Epithelial cell of proximal tubule (primary cell): ENCODE measurements at regions not wholly inside any gene's neighbourhood (a gene's known extent, or its start where the extent isn't known, plus 50 kb on each side); places are given as distances from the start of the nearest gene placed in this dataset.

Source experiments
- DNase-seq: peaks from one replicate; pipeline ENCODE4 v3.0.0-alpha.2; 2011; ENCODE audit warnings: low read depth
- H3K4me3 ChIP-seq: 2 replicates; pipeline ENCODE4 v1.5.1; 2011; ENCODE audit warnings: low read depth, mild to moderate bottlenecking, low read length
- CTCF ChIP-seq: conservative IDR thresholded peaks from 2 replicates; pipeline ENCODE4 v1.5.1; 2012; ENCODE audit warnings: low read depth, mild to moderate bottlenecking, low read length

GRCh38 chr5:119304439-119305211, 51.2 kb upstream of the TNFAIP8 start:
- TF ChIP-seq CTCF: no peak
- no peak for DNase-seq
- no peak overlapping the region for H3K4me3 ChIP-seq
